CD14-positive monocyte (primary cell): ENCODE measurements at regions not wholly inside any gene's neighbourhood (a gene's known extent, or its start where the extent isn't known, plus 50 kb on each side); places are given as distances from the start of the nearest gene placed in this dataset.

ENCODE experiments used
- DNase-seq, 3 donors: peaks; one replicate each; pipeline ENCODE4 v3.0.0-alpha.2; 2011 to 2022
- H2AFZ ChIP-seq: 2 replicates; pipeline ENCODE4 v1.6.0; 2012; ENCODE audit warnings: mild to moderate bottlenecking, low read depth, low read length, inconsistent platforms; ENCODE audit not compliant: insufficient read depth, poor library complexity, severe bottlenecking
- H3K27ac ChIP-seq, 2 donors: 1 replicate in 1 of 2; 2 replicates in 1 of 2; pipeline ENCODE4 v1.5.1; 2012 to 2013; ENCODE audit warnings: low read length in 2 of 2, control low read depth in 1 of 2, inconsistent platforms in 1 of 2, low read depth in 1 of 2, mild to moderate bottlenecking in 1 of 2
- H3K27me3 ChIP-seq, 2 donors: one replicate each; pipeline versions ENCODE4 v1.6.0 to v1.6.1; 2011 to 2013; ENCODE audit warnings: low read length in 2 of 2; ENCODE audit not compliant: control insufficient read depth in 2 of 2, insufficient read depth in 2 of 2
- H3K36me3 ChIP-seq, 2 donors: replicated peaks in 1 of 2; 1 replicate in 1 of 2; 2 replicates in 1 of 2; pipeline versions ENCODE4 v1.5.1 to v1.6.1; 2012 to 2013; ENCODE audit warnings: low read length in 2 of 2, control low read depth in 1 of 2, inconsistent platforms in 1 of 2, mild to moderate bottlenecking in 1 of 2; ENCODE audit not compliant: insufficient read depth in 2 of 2, control insufficient read depth in 1 of 2
- H3K4me1 ChIP-seq, 2 donors: 1 replicate in 1 of 2; 2 replicates in 1 of 2; pipeline versions ENCODE4 v1.5.1 to v1.6.1; 2012 to 2013; ENCODE audit warnings: low read length in 2 of 2, control low read depth in 1 of 2, inconsistent platforms in 1 of 2, mild to moderate bottlenecking in 1 of 2, moderate library complexity in 1 of 2; ENCODE audit not compliant: insufficient read depth in 2 of 2, control insufficient read depth in 1 of 2
- H3K4me2 ChIP-seq: replicated peaks from 2 replicates; pipeline ENCODE3; 2012; ENCODE audit warnings: low read length, moderate library complexity, mild to moderate bottlenecking; ENCODE audit not compliant: poor library complexity, severe bottlenecking; ENCODE audit errors: extremely low read depth
- H3K4me3 ChIP-seq, 3 experiments: fragments of 200-600 bp in 1 of 3; sonication (generic) in 1 of 3; replicated peaks in 1 of 3; 1 replicate in 2 of 3; 2 replicates in 1 of 3; pipeline ENCODE4 v1.5.1; 2011 to 2013; ENCODE audit warnings: low read length in 3 of 3, mild to moderate bottlenecking in 3 of 3, control low read depth in 2 of 3, low read depth in 2 of 3, inconsistent platforms in 1 of 3, moderate library complexity in 1 of 3
- H3K79me2 ChIP-seq: 2 replicates; pipeline ENCODE4 v1.6.0; 2012; ENCODE audit warnings: mild to moderate bottlenecking, control low read depth, inconsistent platforms, low read length, moderate library complexity; ENCODE audit not compliant: insufficient read depth
- H3K9ac ChIP-seq: 2 replicates; pipeline ENCODE4 v1.6.0; 2017; ENCODE audit warnings: low read length, mild to moderate bottlenecking; ENCODE audit not compliant: insufficient read depth, poor library complexity, severe bottlenecking
- H3K9me3 ChIP-seq, 2 donors: replicated peaks in 1 of 2; 1 replicate in 1 of 2; 2 replicates in 1 of 2; pipeline versions ENCODE4 v1.5.1 to v1.6.1; 2012 to 2013; ENCODE audit warnings: low read length in 2 of 2, control low read depth in 1 of 2; ENCODE audit not compliant: control insufficient read depth in 1 of 2, insufficient read depth in 1 of 2
- H4K20me1 ChIP-seq: 2 replicates; pipeline ENCODE4 v1.6.0; 2012; ENCODE audit warnings: mild to moderate bottlenecking, low read length, control low read depth, moderate library complexity; ENCODE audit not compliant: insufficient read depth
- H3K27ac Mint-ChIP-seq, 7 donors: one replicate each; pipeline ENCODE4 v1.8.0; 2020; ENCODE audit warnings: mild to moderate bottlenecking in 7 of 7, mixed read lengths in 7 of 7, moderate library complexity in 6 of 7, inconsistent platforms in 2 of 7
- H3K27me3 Mint-ChIP-seq, 3 donors: one replicate each; pipeline ENCODE4 v1.8.0; 2021 to 2022; ENCODE audit warnings: low read depth in 3 of 3, mild to moderate bottlenecking in 3 of 3, mixed read lengths in 3 of 3, moderate library complexity in 3 of 3, inconsistent platforms in 1 of 3
- H3K36me3 Mint-ChIP-seq, 2 donors: one replicate each; pipeline ENCODE4 v1.8.0; 2020; ENCODE audit warnings: mixed read lengths in 2 of 2, inconsistent platforms in 1 of 2, mild to moderate bottlenecking in 1 of 2
- H3K4me1 Mint-ChIP-seq: one replicate; pipeline ENCODE4 v1.8.0; 2020; ENCODE audit warnings: mild to moderate bottlenecking, mixed read lengths
- H3K4me3 Mint-ChIP-seq, 2 donors: one replicate each; pipeline ENCODE4 v1.8.0; 2020; ENCODE audit warnings: mild to moderate bottlenecking in 2 of 2, mixed read lengths in 2 of 2, moderate library complexity in 1 of 2
- H3K9me3 Mint-ChIP-seq, 7 donors: one replicate each; pipeline ENCODE4 v1.8.0; 2020 to 2022; ENCODE audit warnings: mixed read lengths in 7 of 7, mild to moderate bottlenecking in 6 of 7, moderate library complexity in 6 of 7, inconsistent platforms in 2 of 7
- CTCF ChIP-seq: fragments of 200-600 bp; IDR thresholded peaks from one replicate; pipeline ENCODE4 v1.8.0; 2022; ENCODE audit warnings: antibody characterized with exemption, mild to moderate bottlenecking
- WGBS: methylation state at CpG from one replicate; pipeline ENCODE4 v1.1.5; 2013; ENCODE audit warnings: missing lambda C conversion rate; ENCODE audit not compliant: insufficient coverage; 5-methylcytosine and 5-hydroxymethylcytosine counted together
- intact Hi-C, 2 donors: fragments of 100-400 bp; cut with micrococcal nuclease; formaldehyde crosslinking; loops; one replicate each; pipeline versions ENCODE4 v1.15.0 to v1.15.1; 2023

DNA sequence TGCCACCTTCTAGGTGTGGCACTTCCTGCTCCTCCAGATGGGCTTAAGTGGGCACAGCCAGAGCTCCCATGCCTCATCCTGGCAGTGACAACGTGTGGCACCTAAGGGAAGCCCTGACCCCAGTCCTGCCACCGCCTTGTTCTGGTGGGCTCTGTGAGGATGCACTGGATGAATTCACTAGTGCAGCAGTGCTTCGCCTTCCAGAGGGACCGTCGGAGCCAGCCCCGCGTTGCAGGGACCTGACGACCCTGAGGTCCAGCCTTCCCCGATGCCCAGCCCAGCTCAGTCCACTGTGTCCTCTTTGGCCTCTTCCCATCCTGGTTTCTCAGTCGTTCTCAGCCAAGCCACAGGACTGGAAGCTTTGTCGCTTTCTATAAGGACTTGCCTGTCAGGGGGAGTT lies 399.8 kb downstream of the SEC14L1 start:
- intact Hi-C loops = loop anchor here (5.0 to 10.0 kb wide), 3 partner anchors 94 to 472 kb away; no protein-coding TSS in a partner anchor

DNA sequence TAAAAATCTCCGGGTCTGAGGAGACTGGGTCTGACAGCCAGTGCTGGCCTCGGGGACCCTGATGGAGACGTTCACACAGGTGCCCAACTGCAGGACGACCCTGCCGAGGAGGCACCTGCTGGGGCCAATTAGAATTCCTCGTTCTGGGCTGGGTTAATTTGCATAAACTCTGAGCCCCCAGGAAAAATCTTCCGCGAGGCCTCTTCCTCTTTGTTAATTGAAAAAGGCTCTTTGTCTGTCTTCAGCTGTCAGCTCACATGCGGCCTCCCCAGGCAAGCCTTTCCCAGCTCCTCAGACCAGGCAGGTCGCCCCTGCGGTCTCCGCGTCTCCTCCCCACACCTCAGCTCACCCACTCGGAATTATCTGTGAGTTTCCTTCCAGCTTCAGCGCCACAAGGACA lies 400.2 kb downstream of the SEC14L1 start:
- Histone ChIP-seq H3K4me3 (no peak overlapping the region), H3K9me3 (no peaks in the 10 kb centered on the region), H3K4me2 (no peak overlapping the region), H3K27ac (no peak overlapping the region), H3K4me1 (no peaks in the 10 kb centered on the region), H3K9ac (no peak overlapping the region), H2AFZ (no peak overlapping the region), H4K20me1 (no peaks in the 10 kb centered on the region), H3K79me2 (no peaks in the 10 kb centered on the region), H3K27me3 (no peaks in the 10 kb centered on the region), H3K36me3 (no peaks in the 10 kb centered on the region)
- Mint-ChIP-seq H3K27me3 (peaks cover 8 to 14% (median 8%) of the 10 kb centered on the region in 3 donors), H3K27ac (no peak overlapping the region), H3K36me3 (no peaks in the 10 kb centered on the region), H3K4me3 (peak overlapping the region in 1 of 2 donors; percentile 10), H3K4me1 (peaks cover 20% of the 10 kb centered on the region), H3K9me3 (peaks cover 0 to 2% (median 0%) of the 10 kb centered on the region in 7 donors)
- intact Hi-C loops = loop anchor here (5.0 to 10.0 kb wide), 3 partner anchors 94 to 471 kb away; no protein-coding TSS in a partner anchor
- DNase-seq = no peak
- TF ChIP-seq CTCF = no peak
- WGBS = 57% methylated on average over 13 of the region's 15 CpGs

More for the DNA sequence above, 399.8 kb downstream of the SEC14L1 start:
- Histone ChIP-seq H3K4me3 (no peak overlapping the region), H3K4me2 (no peak overlapping the region), H3K9ac (no peak overlapping the region), H3K36me3 (no peaks in the 10 kb centered on the region), H3K9me3 (no peaks in the 10 kb centered on the region), H3K27ac (no peak overlapping the region), H2AFZ (no peak overlapping the region), H3K79me2 (no peaks in the 10 kb centered on the region), H3K27me3 (no peaks in the 10 kb centered on the region), H3K4me1 (no peaks in the 10 kb centered on the region), H4K20me1 (no peaks in the 10 kb centered on the region)
- 92% methylated on average over 9 of the region's 11 CpGs for WGBS
- Mint-ChIP-seq H3K27me3 (peaks cover 5 to 15% (median 8%) of the 10 kb centered on the region in 3 donors), H3K4me3 (peak overlapping the region in 1 of 2 donors; percentile 10), H3K4me1 (peaks cover 25% of the 10 kb centered on the region), H3K36me3 (no peaks in the 10 kb centered on the region), H3K27ac (peak overlapping the region in 1 of 7 donors; percentile 73), H3K9me3 (no peaks in the 10 kb centered on the region)
- DNase-seq = no peak
- no peak for TF ChIP-seq CTCF
